Trophoblast cell (in vitro differentiated cells and primary cell): ENCODE measurements at regions not wholly inside any gene's neighbourhood (a gene's known extent, or its start where the extent isn't known, plus 50 kb on each side); places are given as distances from the start of the nearest gene placed in this dataset.

Experiments
- DNase-seq, 2 donors: peaks; one replicate each; pipeline ENCODE4 v3.0.0-alpha.2; 2016
- H2AFZ ChIP-seq: 2 replicates; pipeline ENCODE4 v1.6.1; 2013; ENCODE audit warnings: low read length, moderate library complexity, mild to moderate bottlenecking; ENCODE audit not compliant: insufficient read depth, poor library complexity
- H2AK5ac ChIP-seq: 2 replicates; pipeline ENCODE4 v1.6.1; 2013; ENCODE audit warnings: mild to moderate bottlenecking, low read length
- H2BK120ac ChIP-seq: 2 replicates; pipeline ENCODE4 v1.6.1; 2013; ENCODE audit warnings: low read length, mild to moderate bottlenecking, moderate library complexity; ENCODE audit not compliant: insufficient read depth, poor library complexity
- H2BK12ac ChIP-seq: 2 replicates; pipeline ENCODE4 v1.6.1; 2013; ENCODE audit warnings: mild to moderate bottlenecking, low read length, moderate library complexity
- H2BK5ac ChIP-seq: 2 replicates; pipeline ENCODE4 v1.6.1; 2013; ENCODE audit warnings: low read length, low read depth, moderate library complexity, mild to moderate bottlenecking; ENCODE audit not compliant: poor library complexity
- H3K14ac ChIP-seq: 2 replicates; pipeline ENCODE4 v1.6.1; 2013; ENCODE audit warnings: mild to moderate bottlenecking, low read length
- H3K18ac ChIP-seq: 2 replicates; pipeline ENCODE4 v1.6.1; 2013; ENCODE audit warnings: mild to moderate bottlenecking, low read length
- H3K23ac ChIP-seq: 2 replicates; pipeline ENCODE4 v1.6.1; 2013; ENCODE audit warnings: low read length
- H3K27ac ChIP-seq: 2 replicates; pipeline ENCODE4 v1.5.1; 2013; ENCODE audit warnings: low read depth, mild to moderate bottlenecking, inconsistent platforms, low read length, moderate library complexity
- H3K27me3 ChIP-seq: 2 replicates; pipeline ENCODE4 v1.6.1; 2013; ENCODE audit warnings: inconsistent platforms, mild to moderate bottlenecking, low read length, moderate library complexity; ENCODE audit not compliant: insufficient read depth
- H3K36me3 ChIP-seq, 2 experiments: 1 replicate in 1 of 2; 2 replicates in 1 of 2; pipeline ENCODE4 v1.6.1; 2013; ENCODE audit warnings: low read length in 2 of 2, mild to moderate bottlenecking in 2 of 2, moderate library complexity in 1 of 2; ENCODE audit not compliant: insufficient read depth in 2 of 2, control insufficient read depth in 1 of 2
- H3K4ac ChIP-seq: 2 replicates; pipeline ENCODE4 v1.6.1; 2013; ENCODE audit warnings: low read depth, mild to moderate bottlenecking, low read length, moderate library complexity
- H3K4me1 ChIP-seq, 2 experiments: 1 replicate in 1 of 2; 2 replicates in 1 of 2; pipeline ENCODE4 v1.6.1; 2013; ENCODE audit warnings: low read length in 2 of 2, mild to moderate bottlenecking in 2 of 2, moderate library complexity in 1 of 2; ENCODE audit not compliant: insufficient read depth in 2 of 2, control insufficient read depth in 1 of 2
- H3K4me2 ChIP-seq: 2 replicates; pipeline ENCODE4 v1.6.1; 2013; ENCODE audit warnings: inconsistent platforms, mild to moderate bottlenecking, low read length, moderate library complexity
- H3K4me3 ChIP-seq: 2 replicates; pipeline ENCODE4 v1.5.1; 2013; ENCODE audit warnings: mild to moderate bottlenecking, low read depth, low read length, inconsistent platforms
- H3K79me1 ChIP-seq: one replicate; pipeline ENCODE4 v1.6.1; 2013; ENCODE audit warnings: low read length
- H3K79me2 ChIP-seq: 2 replicates; pipeline ENCODE4 v1.6.1; 2013; ENCODE audit warnings: low read length, mild to moderate bottlenecking; ENCODE audit not compliant: control insufficient read depth, insufficient read depth, poor library complexity
- H3K9ac ChIP-seq: 2 replicates; pipeline ENCODE4 v1.6.1; 2013; ENCODE audit warnings: mild to moderate bottlenecking, low read length
- H3K9me3 ChIP-seq: 2 replicates; pipeline ENCODE4 v1.6.1; 2013; ENCODE audit warnings: low read depth, mild to moderate bottlenecking, control low read depth, inconsistent platforms, low read length; ENCODE audit not compliant: insufficient read depth
- H4K12ac ChIP-seq: 2 replicates; pipeline ENCODE4 v1.6.1; 2013; ENCODE audit warnings: low read depth, mild to moderate bottlenecking, low read length, moderate library complexity
- H4K8ac ChIP-seq: 2 replicates; pipeline ENCODE4 v1.6.1; 2013; ENCODE audit warnings: low read depth, mild to moderate bottlenecking, low read length, moderate library complexity
- H4K91ac ChIP-seq: one replicate; pipeline ENCODE4 v1.6.1; 2013; ENCODE audit warnings: low read depth, mild to moderate bottlenecking, low read length, moderate library complexity
- WGBS: extraction: QIAGEN DNeasy Blood & Tissue Kit; methylation state at CpG from one replicate; pipeline ENCODE4 v1.1.7; 2013; ENCODE audit warnings: missing lambda C conversion rate; ENCODE audit not compliant: insufficient read length, insufficient coverage; ENCODE audit errors: extremely low coverage; 5-methylcytosine and 5-hydroxymethylcytosine counted together

DNA sequence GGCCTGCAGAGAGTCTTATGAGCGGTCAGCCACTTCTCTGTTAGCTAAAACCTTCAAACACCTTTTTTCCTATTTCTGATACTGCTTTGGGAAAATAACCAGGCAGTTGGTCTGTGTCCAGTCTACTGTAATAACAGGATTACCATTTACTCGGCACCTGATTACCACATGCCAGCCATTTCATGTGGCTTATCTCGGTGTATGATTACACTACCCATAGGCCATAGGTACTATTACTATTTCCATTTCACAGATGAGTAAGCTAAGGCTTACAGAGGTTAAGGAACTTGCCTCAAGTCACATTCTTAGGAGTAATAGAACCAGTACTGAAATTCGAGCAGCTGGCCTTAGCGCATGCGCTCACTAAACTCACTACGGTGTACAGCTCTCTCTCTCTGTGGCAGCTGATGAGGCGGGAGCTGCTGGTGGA is 147.2 kb upstream of the L3MBTL4 start:
- no peak overlapping the region for H4K8ac ChIP-seq
- peaks cover 27% of the 10 kb centered on the region for H3K79me1 ChIP-seq
- H3K27ac ChIP-seq: peak overlapping the region; percentile 77
- H3K36me3 ChIP-seq: no peaks in the 10 kb centered on the region
- H2AFZ ChIP-seq: no peak overlapping the region
- H3K4me2 ChIP-seq: no peak overlapping the region
- H4K91ac ChIP-seq: peak overlapping the region; percentile 37
- no peak overlapping the region for H3K14ac ChIP-seq
- no peak overlapping the region for H3K23ac ChIP-seq
- no peak overlapping the region for H3K9ac ChIP-seq
- peak overlapping the region; percentile 28 for H2BK5ac ChIP-seq
- WGBS: no CpG with 5 or more reads among the region's 8 CpGs
- peak overlapping the region; percentile 14 for H2BK120ac ChIP-seq
- peaks cover 18 to 27% of the 10 kb centered on the region in 2 experiments for H3K4me1 ChIP-seq
- no peak overlapping the region for H3K4me3 ChIP-seq
- peak overlapping the region; percentile 63 for H2BK12ac ChIP-seq
- H3K18ac ChIP-seq: peak overlapping the region; percentile 53
- H3K27me3 ChIP-seq: no peaks in the 10 kb centered on the region
- no peak overlapping the region for H3K4ac ChIP-seq
- no peaks in the 10 kb centered on the region for H3K9me3 ChIP-seq
- no peak overlapping the region for H4K12ac ChIP-seq
- H3K79me2 ChIP-seq: peaks cover 2% of the 10 kb centered on the region
- DNase-seq: peak; percentile 91 to 97
- no peak overlapping the region for H2AK5ac ChIP-seq

DNA sequence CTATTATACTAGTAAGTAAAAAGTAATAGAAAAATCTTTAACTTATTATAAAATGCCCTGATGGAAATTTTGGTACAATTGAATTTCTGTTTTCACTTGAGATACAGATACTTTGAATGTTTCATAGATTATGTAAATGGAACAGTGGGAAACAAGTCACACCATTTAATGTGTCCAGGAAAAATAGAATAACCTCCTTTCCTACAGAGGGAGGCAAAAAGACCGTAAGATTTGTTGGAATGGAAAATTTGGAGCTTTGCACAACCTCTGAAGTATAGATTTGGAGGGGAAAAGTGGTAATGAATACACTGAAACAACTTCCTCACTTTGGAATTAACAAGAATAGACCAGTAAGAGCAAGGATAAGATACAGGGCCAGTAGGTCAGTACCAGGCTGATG is 149.2 kb upstream of the L3MBTL4 start:
- no peak overlapping the region for H3K9ac ChIP-seq
- H3K4me2 ChIP-seq: no peak overlapping the region
- no peak overlapping the region for H2AK5ac ChIP-seq
- H4K8ac ChIP-seq: no peak overlapping the region
- no peak overlapping the region for H2BK5ac ChIP-seq
- H3K14ac ChIP-seq: no peak overlapping the region
- H3K4me1 ChIP-seq: peaks cover 12 to 20% of the 10 kb centered on the region in 2 experiments
- H3K27ac ChIP-seq: no peak overlapping the region
- H3K4me3 ChIP-seq: no peak overlapping the region
- no peaks in the 10 kb centered on the region for H3K9me3 ChIP-seq
- DNase-seq: no peak
- H3K79me1 ChIP-seq: peaks cover 14% of the 10 kb centered on the region
- no peaks in the 10 kb centered on the region for H3K27me3 ChIP-seq
- no peak overlapping the region for H3K18ac ChIP-seq
- WGBS: no CpG with 5 or more reads among the region's 1 CpG
- peak overlapping the region; percentile 41 for H2BK120ac ChIP-seq
- H3K79me2 ChIP-seq: no peaks in the 10 kb centered on the region
- no peak overlapping the region for H2AFZ ChIP-seq
- no peak overlapping the region for H4K12ac ChIP-seq
- no peak overlapping the region for H3K4ac ChIP-seq
- no peak overlapping the region for H2BK12ac ChIP-seq
- H3K36me3 ChIP-seq: no peaks in the 10 kb centered on the region
- H4K91ac ChIP-seq: no peak overlapping the region
- no peak overlapping the region for H3K23ac ChIP-seq

DNA sequence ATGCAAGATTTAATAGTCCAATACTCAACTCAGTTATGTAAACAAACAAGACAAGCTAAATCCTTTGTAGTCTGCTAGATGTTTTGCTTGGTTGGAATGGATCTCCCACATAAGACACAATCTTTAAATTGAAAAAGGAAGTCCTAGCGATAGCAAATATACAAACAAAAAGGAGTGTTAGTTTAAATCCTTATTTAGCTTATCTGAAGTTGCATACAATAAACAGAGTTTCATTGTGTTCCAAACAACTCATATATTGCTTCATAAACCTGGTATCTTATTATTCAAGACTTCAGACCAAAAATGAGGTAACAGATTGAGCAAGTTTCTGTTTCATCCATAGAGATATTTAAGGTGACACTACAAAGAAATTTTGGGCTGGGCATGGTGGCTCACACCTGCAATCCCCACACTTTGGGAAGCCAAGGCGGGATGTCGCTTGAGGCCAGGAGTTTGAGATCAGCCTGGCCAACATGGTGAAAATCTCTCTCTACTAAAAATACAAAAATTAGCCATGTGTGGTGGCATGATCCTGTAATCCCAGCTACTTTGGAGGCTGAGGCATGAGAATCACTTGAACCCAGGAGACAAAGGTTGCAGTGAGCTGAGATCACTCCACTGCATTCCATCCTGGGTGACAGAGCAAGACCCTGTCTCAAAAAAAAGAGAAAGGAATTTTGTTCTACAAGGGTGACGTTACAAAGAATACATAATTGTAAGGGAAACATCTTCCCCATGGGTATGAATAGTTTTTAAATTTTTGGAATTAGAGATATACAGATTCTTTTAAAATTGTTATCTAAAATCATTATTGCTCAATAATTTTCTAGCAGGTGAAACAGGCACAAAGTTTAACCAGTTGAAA is 150.5 kb upstream of the L3MBTL4 start:
- Histone ChIP-seq H3K27ac (peak overlapping the region; percentile 95), H3K4me2 (no peak overlapping the region)
- WGBS: no CpG with 5 or more reads among the region's 4 CpGs

DNA sequence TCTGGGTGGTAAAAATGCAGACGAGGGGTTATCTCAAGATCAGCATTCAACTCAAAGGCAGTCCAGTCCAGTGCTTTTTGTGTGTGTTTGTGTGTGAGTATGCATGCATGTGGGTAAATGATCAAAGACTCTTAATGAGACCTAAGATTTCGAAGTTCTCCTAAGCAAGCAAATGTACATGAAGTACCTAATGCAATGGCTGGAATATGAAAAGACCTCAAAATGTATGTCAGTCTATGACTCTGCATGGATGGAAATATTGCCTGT is 151.0 kb upstream of the L3MBTL4 start:
- Histone ChIP-seq H3K9ac (no peak overlapping the region), H2AFZ (no peak overlapping the region), H3K14ac (no peak overlapping the region), H3K4me1 (peaks cover 15 to 23% of the 10 kb centered on the region in 2 experiments), H2BK5ac (no peak overlapping the region), H4K12ac (no peak overlapping the region), H3K27ac (peak overlapping the region; percentile 95), H3K9me3 (no peaks in the 10 kb centered on the region), H3K4me3 (no peak overlapping the region), H3K36me3 (no peaks in the 10 kb centered on the region), H3K27me3 (no peaks in the 10 kb centered on the region), H2BK120ac (peak overlapping the region; percentile 84), H3K79me2 (no peaks in the 10 kb centered on the region), H4K91ac (no peak overlapping the region), H2AK5ac (no peak overlapping the region), H3K4ac (no peak overlapping the region), H3K4me2 (peak overlapping the region; percentile 5), H4K8ac (no peak overlapping the region), H3K23ac (no peak overlapping the region), H2BK12ac (no peak overlapping the region), H3K79me1 (peaks cover 14% of the 10 kb centered on the region), H3K18ac (no peak overlapping the region)
- DNase-seq: peak; percentile 76 to 94
- no CpG with 5 or more reads among the region's 2 CpGs for WGBS

More for the DNA sequence above, 150.5 kb upstream of the L3MBTL4 start:
- Histone ChIP-seq H3K27me3 (no peaks in the 10 kb centered on the region), H3K18ac (no peak overlapping the region), H4K12ac (no peak overlapping the region), H2AK5ac (peak overlapping the region; percentile 84), H3K36me3 (no peaks in the 10 kb centered on the region), H2BK12ac (peak overlapping the region; percentile 81), H4K91ac (peak overlapping the region; percentile 76), H3K4me1 (peaks cover 15 to 23% of the 10 kb centered on the region in 2 experiments), H3K9me3 (no peaks in the 10 kb centered on the region), H2BK5ac (peak overlapping the region; percentile 92), H4K8ac (peak overlapping the region; percentile 72), H2AFZ (no peak overlapping the region), H3K23ac (no peak overlapping the region), H3K4ac (peak overlapping the region; percentile 34), H2BK120ac (peak overlapping the region; percentile 93), H3K9ac (no peak overlapping the region), H3K79me1 (peaks cover 14% of the 10 kb centered on the region), H3K14ac (peak overlapping the region; percentile 88), H3K79me2 (no peaks in the 10 kb centered on the region), H3K4me3 (no peak overlapping the region)
- DNase-seq: peak; percentile 62 to 93
